NCI-H1417 treated with DMSO at 0.1 percent for 48 hours (cell line): ENCODE measurements at regions not wholly inside any gene's neighbourhood (a gene's known extent, or its start where the extent isn't known, plus 50 kb on each side); places are given as distances from the start of the nearest gene placed in this dataset.
"Not testable (repeated sequence)": the region's sequence is repeated elsewhere in the genome, so short reads cannot be mapped to it uniquely, and the experiment has no call there.

ENCODE experiments used
- DNase-seq: peaks from one replicate; lab custom pipeline; 2025; lab: John Stamatoyannopoulos, UW

GRCh38 chr11:29623144-29623722 is 393.6 kb downstream of the KCNA4 start:
- no peak for DNase-seq

GRCh38 chr11:29616611-29617010 is 400.2 kb downstream of the KCNA4 start:
- no peak for DNase-seq

GRCh38 chr11:29612423-29612822 is 404.4 kb downstream of the KCNA4 start:
- no peak for DNase-seq

- no peak for DNase-seq
Measured at GRCh38 chr11:29606330-29607031, 410.3 kb downstream of the KCNA4 start.

- DNase-seq, result not testable (repeated sequence)
Measured at GRCh38 chr11:29600151-29600575, 416.7 kb downstream of the KCNA4 start.

- no peak for DNase-seq
Measured at GRCh38 chr11:29584342-29584741, 432.5 kb downstream of the KCNA4 start.

- DNase-seq, result no peak
Measured at GRCh38 chr11:29578806-29579205, 438.0 kb downstream of the KCNA4 start.

GRCh38 chr11:29564486-29564885 is 452.3 kb downstream of the KCNA4 start:
- no peak for DNase-seq

GRCh38 chr11:29562183-29562582 is 454.6 kb downstream of the KCNA4 start:
- no peak for DNase-seq

- no peak for DNase-seq
Measured at GRCh38 chr11:29553990-29554389, 462.8 kb downstream of the KCNA4 start.

- DNase-seq, result no peak
Measured at GRCh38 chr11:29538339-29539036, 478.3 kb downstream of the KCNA4 start.

GRCh38 chr11:29534836-29535235 is 482.0 kb downstream of the KCNA4 start:
- no peak for DNase-seq

GRCh38 chr11:29530961-29531360 is 485.9 kb downstream of the KCNA4 start:
- DNase-seq, result no peak

GRCh38 chr11:29527391-29527936 is 489.4 kb downstream of the KCNA4 start:
- DNase-seq, result no peak

- DNase-seq, result no peak
Measured at GRCh38 chr11:29518389-29519174, 498.2 kb downstream of the KCNA4 start.

- DNase-seq, result no peak
Measured at GRCh38 chr11:29511394-29511793, 505.4 kb downstream of the KCNA4 start.

GRCh38 chr11:29507376-29507775 is 509.5 kb downstream of the KCNA4 start:
- no peak for DNase-seq

GRCh38 chr11:29495676-29496075 is 521.2 kb downstream of the KCNA4 start:
- DNase-seq, result no peak

GRCh38 chr11:29490938-29491337 is 525.9 kb downstream of the KCNA4 start:
- no peak for DNase-seq

- DNase-seq, result no peak
Measured at GRCh38 chr11:29486301-29486700, 530.5 kb downstream of the KCNA4 start.

GRCh38 chr11:29485641-29486040 is 531.2 kb downstream of the KCNA4 start:
- no peak for DNase-seq

GRCh38 chr11:29484548-29484947 is 532.3 kb downstream of the KCNA4 start:
- DNase-seq, result no peak
